HFFc6 (cell line): ENCODE measurements at regions not wholly inside any gene's neighbourhood (a gene's known extent, or its start where the extent isn't known, plus 50 kb on each side); places are given as distances from the start of the nearest gene placed in this dataset.

Experiments used
- DNase-seq: peaks from one replicate; pipeline ENCODE4 v3.0.0-alpha.2; 2018
- H3K27ac Mint-ChIP-seq: 2 replicates; pipeline ENCODE4 v1.8.0; 2020; ENCODE audit warnings: mild to moderate bottlenecking, mixed read lengths
- H3K27me3 Mint-ChIP-seq: 2 replicates; pipeline ENCODE4 v1.8.0; 2021; ENCODE audit warnings: mild to moderate bottlenecking, moderate library complexity, mixed read lengths; ENCODE audit not compliant: insufficient read depth
- H3K36me3 Mint-ChIP-seq: 2 replicates; pipeline ENCODE4 v1.8.0; 2021; ENCODE audit warnings: low read depth, mixed read lengths
- H3K4me1 Mint-ChIP-seq: 2 replicates; pipeline ENCODE4 v1.8.0; 2020; ENCODE audit warnings: low read depth, mixed read lengths
- H3K4me3 Mint-ChIP-seq: 2 replicates; pipeline ENCODE4 v1.8.0; 2020; ENCODE audit warnings: mild to moderate bottlenecking, moderate library complexity, mixed read lengths
- H3K9me3 Mint-ChIP-seq: 2 replicates; pipeline ENCODE4 v1.8.0; 2020; ENCODE audit warnings: mild to moderate bottlenecking, mixed read lengths
- TF ChIP-seq, protein P1 (sequence below): fragments of 200-600 bp; sonication (generic); IDR thresholded peaks from 2 replicates; pipeline ENCODE4 v1.5.0; 2021; ENCODE audit warnings: antibody characterized with exemption, mild to moderate bottlenecking

DNA sequence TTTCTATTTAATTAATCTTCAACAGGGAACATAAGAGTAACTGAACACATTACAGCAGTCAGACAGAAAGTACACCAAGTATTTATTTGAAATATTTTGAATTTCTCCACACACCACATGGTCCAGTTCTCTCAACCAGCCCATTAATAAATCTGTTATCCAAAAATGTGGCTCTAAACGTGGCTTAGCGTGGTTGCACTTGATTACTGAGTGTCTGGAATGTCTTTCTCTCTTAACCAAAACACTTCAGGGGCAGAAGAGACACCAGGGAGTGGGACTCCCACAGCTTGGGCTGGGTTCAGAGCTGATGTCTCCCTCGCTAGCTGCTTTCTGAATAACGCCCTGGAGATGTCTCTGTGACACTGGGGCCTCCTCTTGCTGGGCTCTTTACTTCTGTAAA is 52.6 kb upstream of the FANCC start:
- Mint-ChIP-seq H3K4me3 (no peak overlapping the region), H3K36me3 (no peaks in the 10 kb centered on the region), H3K27me3 (peaks cover 25% of the 10 kb centered on the region), H3K9me3 (no peaks in the 10 kb centered on the region), H3K27ac (no peak overlapping the region), H3K4me1 (no peaks in the 10 kb centered on the region)
- DNase-seq: no peak
- TF ChIP-seq, protein P1, sequence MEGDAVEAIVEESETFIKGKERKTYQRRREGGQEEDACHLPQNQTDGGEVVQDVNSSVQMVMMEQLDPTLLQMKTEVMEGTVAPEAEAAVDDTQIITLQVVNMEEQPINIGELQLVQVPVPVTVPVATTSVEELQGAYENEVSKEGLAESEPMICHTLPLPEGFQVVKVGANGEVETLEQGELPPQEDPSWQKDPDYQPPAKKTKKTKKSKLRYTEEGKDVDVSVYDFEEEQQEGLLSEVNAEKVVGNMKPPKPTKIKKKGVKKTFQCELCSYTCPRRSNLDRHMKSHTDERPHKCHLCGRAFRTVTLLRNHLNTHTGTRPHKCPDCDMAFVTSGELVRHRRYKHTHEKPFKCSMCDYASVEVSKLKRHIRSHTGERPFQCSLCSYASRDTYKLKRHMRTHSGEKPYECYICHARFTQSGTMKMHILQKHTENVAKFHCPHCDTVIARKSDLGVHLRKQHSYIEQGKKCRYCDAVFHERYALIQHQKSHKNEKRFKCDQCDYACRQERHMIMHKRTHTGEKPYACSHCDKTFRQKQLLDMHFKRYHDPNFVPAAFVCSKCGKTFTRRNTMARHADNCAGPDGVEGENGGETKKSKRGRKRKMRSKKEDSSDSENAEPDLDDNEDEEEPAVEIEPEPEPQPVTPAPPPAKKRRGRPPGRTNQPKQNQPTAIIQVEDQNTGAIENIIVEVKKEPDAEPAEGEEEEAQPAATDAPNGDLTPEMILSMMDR: no peak

DNA sequence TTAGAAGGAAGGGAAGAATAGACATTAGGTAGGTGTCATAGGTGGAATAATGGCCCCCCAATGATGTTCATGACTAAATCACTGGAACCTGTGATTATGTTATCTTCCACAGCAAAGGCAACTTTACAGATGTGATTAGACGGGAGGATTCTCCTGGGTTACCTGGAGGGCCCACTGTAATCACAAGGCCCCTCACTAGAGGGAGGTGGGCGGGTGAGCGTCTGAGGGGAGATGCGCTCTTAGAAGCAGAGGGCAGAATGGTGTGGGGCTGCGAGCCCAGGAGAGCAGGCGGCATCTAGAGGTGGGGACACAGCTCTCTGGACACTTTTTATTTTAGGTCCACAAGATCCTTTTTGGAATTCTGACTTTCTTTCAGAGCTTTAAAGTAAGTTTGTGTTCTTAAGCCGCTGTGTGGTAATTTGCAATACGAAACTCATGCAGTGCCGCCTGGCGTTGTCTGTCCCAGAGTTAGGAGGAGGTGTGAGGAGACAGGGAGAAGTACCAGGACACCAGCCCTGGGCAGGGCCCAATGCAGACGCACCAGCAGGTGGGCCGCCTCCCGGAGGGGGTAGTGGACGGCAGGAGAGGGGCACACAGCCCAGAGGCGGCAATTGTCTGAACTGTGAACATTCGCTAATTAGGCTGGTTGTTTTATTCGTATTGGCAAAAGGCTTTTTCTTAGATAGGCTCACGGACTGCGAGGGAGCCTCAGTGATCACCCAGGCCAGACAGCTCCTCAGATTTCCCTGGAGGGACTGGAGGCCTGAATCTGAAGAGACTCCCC is 51.1 kb upstream of the FANCC start:
- no peak overlapping the region for H3K27ac Mint-ChIP-seq

More for the DNA sequence above, 51.1 kb upstream of the FANCC start:
- Mint-ChIP-seq H3K4me3 (no peak overlapping the region), H3K36me3 (no peaks in the 10 kb centered on the region), H3K27me3 (peaks cover 17% of the 10 kb centered on the region), H3K4me1 (peaks cover 1% of the 10 kb centered on the region; the same call in 1 of the 2 replicates), H3K9me3 (no peaks in the 10 kb centered on the region)
- TF ChIP-seq, protein P1: no peak
- DNase-seq: no peak
